ENCODE measurements at regions not wholly inside any gene's neighbourhood (a gene's known extent, or its start where the extent isn't known, plus 50 kb on each side); places are given as distances from the start of the nearest gene placed in this dataset.

DNA sequence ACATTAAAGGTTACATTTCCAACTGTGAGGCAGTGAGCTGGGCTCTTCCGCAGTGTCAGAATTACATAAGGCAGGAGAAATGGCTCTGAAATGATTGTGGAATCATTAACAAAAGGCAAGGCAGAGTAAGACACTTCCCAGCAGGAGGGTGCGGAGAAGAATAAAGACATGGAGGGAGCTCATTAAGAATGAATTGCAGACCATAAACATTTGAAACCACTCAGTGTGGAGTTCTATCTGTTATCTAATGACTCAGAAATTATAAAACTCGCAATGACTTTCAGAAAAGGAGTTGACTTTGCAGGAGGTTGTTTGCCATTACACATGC, 77.0 kb downstream of the SMIM21 start:
- ATAC-seq: no peak
- no peaks in the 10 kb centered on the region for H3K9me3 ChIP-seq
- no peaks in the 10 kb centered on the region for H3K27me3 ChIP-seq
- no peaks in the 10 kb centered on the region for H3K4me1 ChIP-seq
- no peaks in the 10 kb centered on the region for H3K36me3 ChIP-seq
- H3K4me3 ChIP-seq: no peak overlapping the region
- no peak for TF ChIP-seq POLR2A (IDR thresholded peaks at IDR 0.05)
- TF ChIP-seq, protein P1, sequence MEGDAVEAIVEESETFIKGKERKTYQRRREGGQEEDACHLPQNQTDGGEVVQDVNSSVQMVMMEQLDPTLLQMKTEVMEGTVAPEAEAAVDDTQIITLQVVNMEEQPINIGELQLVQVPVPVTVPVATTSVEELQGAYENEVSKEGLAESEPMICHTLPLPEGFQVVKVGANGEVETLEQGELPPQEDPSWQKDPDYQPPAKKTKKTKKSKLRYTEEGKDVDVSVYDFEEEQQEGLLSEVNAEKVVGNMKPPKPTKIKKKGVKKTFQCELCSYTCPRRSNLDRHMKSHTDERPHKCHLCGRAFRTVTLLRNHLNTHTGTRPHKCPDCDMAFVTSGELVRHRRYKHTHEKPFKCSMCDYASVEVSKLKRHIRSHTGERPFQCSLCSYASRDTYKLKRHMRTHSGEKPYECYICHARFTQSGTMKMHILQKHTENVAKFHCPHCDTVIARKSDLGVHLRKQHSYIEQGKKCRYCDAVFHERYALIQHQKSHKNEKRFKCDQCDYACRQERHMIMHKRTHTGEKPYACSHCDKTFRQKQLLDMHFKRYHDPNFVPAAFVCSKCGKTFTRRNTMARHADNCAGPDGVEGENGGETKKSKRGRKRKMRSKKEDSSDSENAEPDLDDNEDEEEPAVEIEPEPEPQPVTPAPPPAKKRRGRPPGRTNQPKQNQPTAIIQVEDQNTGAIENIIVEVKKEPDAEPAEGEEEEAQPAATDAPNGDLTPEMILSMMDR (IDR thresholded peaks at IDR 0.05): no peak
- intact Hi-C loops (cut with DNase I): no loop called here
- no peak for DNase-seq
- no peak overlapping the region for H3K27ac ChIP-seq
- 67% methylated on average over 3 of the region's 3 CpGs for WGBS (ENCODE audit: insufficient coverage, low coverage, low lambda C conversion rate, missing lambda C conversion rate)

DNA sequence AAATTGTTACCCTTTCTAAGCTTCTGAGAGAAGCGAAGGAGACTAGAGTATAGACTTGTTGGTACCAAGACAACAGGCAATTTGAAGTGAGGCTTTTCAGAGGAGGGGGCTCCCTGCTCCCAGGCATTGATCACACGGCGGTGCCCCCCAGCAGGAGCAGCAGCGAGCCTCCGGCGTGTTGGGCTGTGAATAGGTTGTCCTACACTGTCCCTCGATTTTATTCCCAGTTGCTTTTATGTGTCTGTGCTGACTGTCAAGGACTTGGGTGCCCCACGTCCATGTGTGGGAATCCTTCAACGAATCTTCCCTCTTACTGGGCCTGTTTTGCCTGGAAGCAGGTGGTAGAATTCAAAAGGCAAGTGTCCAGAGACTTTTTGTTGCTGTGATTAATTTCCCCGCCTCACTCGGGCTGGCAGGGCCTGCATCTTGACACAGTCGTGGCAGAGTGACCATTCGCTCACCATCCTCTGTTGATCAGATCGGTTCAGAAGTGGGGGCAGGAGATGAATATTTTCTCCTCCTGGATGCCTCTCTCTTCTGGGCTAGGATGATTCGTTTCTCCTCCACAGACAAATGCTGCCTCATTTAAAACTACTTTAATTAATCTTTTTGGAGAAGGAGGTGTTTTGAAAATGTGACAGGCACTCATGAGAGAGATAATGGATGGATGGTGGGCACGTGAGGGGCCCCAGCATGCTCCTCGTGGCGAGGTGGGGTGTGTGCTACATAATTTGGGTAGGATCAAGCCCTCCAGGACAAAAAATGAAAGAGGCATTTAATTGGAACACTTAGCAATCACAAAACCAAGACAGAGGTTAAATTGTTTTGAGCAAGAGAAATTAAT, 77.6 kb downstream of the SMIM21 start:
- WGBS (ENCODE audit: insufficient coverage, low coverage, low lambda C conversion rate, missing lambda C conversion rate): 69% methylated on average over 14 of the region's 18 CpGs
- H3K4me3 ChIP-seq: no peak overlapping the region
- H3K27ac ChIP-seq: no peak overlapping the region
- H3K36me3 ChIP-seq: no peaks in the 10 kb centered on the region
- intact Hi-C loops (cut with DNase I): no loop called here
- H3K9me3 ChIP-seq: no peaks in the 10 kb centered on the region
- H3K27me3 ChIP-seq: no peaks in the 10 kb centered on the region
- no peak for DNase-seq
- no peak for ATAC-seq
- no peaks in the 10 kb centered on the region for H3K4me1 ChIP-seq
- no peak for TF ChIP-seq POLR2A (IDR thresholded peaks at IDR 0.05)
- TF ChIP-seq, protein P1 (IDR thresholded peaks at IDR 0.05): no peak

DNA sequence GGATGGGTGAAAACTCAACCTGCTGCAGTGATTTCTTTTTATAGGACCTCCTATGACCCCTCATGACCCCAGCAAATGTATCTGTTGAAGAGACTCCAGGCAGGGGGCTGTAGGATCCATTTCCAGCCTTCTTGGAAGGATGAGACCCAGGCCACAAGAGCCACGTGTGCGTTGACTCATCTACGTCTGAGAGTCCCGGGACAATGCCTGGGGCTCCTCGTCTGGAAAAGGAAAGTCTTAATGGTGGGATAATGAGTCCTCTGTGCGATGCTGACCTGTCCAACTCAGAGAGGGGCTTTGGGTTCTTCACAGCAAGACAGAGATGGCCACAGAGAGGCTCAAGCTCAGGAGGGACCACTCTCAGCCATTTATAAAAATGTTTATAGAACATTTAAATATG, 80.8 kb downstream of the SMIM21 start:
- Histone ChIP-seq H3K4me3 (no peak overlapping the region), H3K27ac (no peak overlapping the region), H3K36me3 (no peaks in the 10 kb centered on the region), H3K9me3 (no peaks in the 10 kb centered on the region), H3K4me1 (no peaks in the 10 kb centered on the region), H3K27me3 (no peaks in the 10 kb centered on the region)
- intact Hi-C loops (cut with DNase I): no loop called here
- WGBS (ENCODE audit: insufficient coverage, low coverage, low lambda C conversion rate, missing lambda C conversion rate): 80% methylated on average over 6 of the region's 6 CpGs
- no peak for ATAC-seq
- DNase-seq: no peak
- TF ChIP-seq, protein P1 (IDR thresholded peaks at IDR 0.05): no peak
- TF ChIP-seq POLR2A (IDR thresholded peaks at IDR 0.05): no peak

DNA sequence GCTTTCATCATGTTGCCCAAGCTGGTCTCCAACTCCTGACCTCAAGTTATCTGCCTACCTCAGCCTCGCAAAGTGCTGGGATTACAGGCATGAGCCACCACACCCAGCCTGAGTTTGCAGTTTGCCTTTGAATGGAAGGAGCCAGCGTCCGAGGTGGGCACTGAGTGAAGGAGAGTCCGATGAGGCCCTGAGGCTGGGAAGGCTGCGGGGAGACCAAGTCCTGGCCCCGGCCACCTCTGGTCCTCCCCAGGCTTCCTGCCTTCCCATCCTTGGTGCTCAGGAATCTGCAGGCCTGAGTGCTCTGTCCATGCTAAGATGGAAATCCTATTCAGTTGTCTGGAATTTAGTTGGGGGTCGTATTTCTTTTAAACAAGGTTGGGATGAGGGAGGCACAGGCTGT, 82.9 kb downstream of the SMIM21 start:
- no peaks in the 10 kb centered on the region for H3K36me3 ChIP-seq
- intact Hi-C loops (cut with DNase I): no loop called here
- no peaks in the 10 kb centered on the region for H3K27me3 ChIP-seq
- no peak overlapping the region for H3K4me3 ChIP-seq
- DNase-seq (no peak), ATAC-seq (no peak)
- WGBS (ENCODE audit: insufficient coverage, low coverage, low lambda C conversion rate, missing lambda C conversion rate): 68% methylated on average over 7 of the region's 7 CpGs
- no peak overlapping the region for H3K27ac ChIP-seq
- H3K9me3 ChIP-seq: no peaks in the 10 kb centered on the region
- no peak for TF ChIP-seq POLR2A (IDR thresholded peaks at IDR 0.05)
- TF ChIP-seq, protein P1 (IDR thresholded peaks at IDR 0.05): no peak
- no peaks in the 10 kb centered on the region for H3K4me1 ChIP-seq
